ENCODE measurements at regions not wholly inside any gene's neighbourhood (a gene's known extent, or its start where the extent isn't known, plus 50 kb on each side); places are given as distances from the start of the nearest gene placed in this dataset.

GRCh38 chr4:130812117-130812765 lies 1716.3 kb downstream of the C4orf33 start:
- TF ChIP-seq, protein P1, sequence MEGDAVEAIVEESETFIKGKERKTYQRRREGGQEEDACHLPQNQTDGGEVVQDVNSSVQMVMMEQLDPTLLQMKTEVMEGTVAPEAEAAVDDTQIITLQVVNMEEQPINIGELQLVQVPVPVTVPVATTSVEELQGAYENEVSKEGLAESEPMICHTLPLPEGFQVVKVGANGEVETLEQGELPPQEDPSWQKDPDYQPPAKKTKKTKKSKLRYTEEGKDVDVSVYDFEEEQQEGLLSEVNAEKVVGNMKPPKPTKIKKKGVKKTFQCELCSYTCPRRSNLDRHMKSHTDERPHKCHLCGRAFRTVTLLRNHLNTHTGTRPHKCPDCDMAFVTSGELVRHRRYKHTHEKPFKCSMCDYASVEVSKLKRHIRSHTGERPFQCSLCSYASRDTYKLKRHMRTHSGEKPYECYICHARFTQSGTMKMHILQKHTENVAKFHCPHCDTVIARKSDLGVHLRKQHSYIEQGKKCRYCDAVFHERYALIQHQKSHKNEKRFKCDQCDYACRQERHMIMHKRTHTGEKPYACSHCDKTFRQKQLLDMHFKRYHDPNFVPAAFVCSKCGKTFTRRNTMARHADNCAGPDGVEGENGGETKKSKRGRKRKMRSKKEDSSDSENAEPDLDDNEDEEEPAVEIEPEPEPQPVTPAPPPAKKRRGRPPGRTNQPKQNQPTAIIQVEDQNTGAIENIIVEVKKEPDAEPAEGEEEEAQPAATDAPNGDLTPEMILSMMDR (IDR thresholded peaks at IDR 0.05; ENCODE audit: poor library complexity) = no peak
- no peak for TF ChIP-seq EZH2 (IDR thresholded peaks at IDR 0.05; ENCODE audit: borderline replicate concordance)
- no peak for TF ChIP-seq EZH2phosphoT487 (IDR thresholded peaks at IDR 0.05; ENCODE audit: low read depth, severe bottlenecking, unreplicated experiment)
- no peak overlapping the region for H3K4me2 ChIP-seq
- no peaks in the 10 kb centered on the region for H3K36me3 ChIP-seq (replicated peaks; ENCODE audit: insufficient read depth, low read depth)
- H2AFZ ChIP-seq = no peak overlapping the region
- DNase-seq (ENCODE audit: low spot score) = no peak
- no peaks in the 10 kb centered on the region for H3K79me2 ChIP-seq
- no peaks in the 10 kb centered on the region for H4K20me1 ChIP-seq (ENCODE audit: insufficient read depth, poor library complexity, severe bottlenecking)
- WGBS (ENCODE audit: low lambda C conversion rate, missing lambda C conversion rate) = 29% methylated on average over 2 of the region's 2 CpGs
- no peaks in the 10 kb centered on the region for H3K4me1 ChIP-seq (ENCODE audit: insufficient read depth)
- no peak overlapping the region for H3K4me3 ChIP-seq
- no peak overlapping the region for H3K27ac ChIP-seq
- peaks cover 3% of the 10 kb centered on the region for H3K9me3 ChIP-seq (ENCODE audit: low read depth)
- no peaks in the 10 kb centered on the region for H3K27me3 ChIP-seq
- no peaks in the 10 kb centered on the region for H3K9me2 ChIP-seq (replicated peaks; ENCODE audit: insufficient read depth)

DNA sequence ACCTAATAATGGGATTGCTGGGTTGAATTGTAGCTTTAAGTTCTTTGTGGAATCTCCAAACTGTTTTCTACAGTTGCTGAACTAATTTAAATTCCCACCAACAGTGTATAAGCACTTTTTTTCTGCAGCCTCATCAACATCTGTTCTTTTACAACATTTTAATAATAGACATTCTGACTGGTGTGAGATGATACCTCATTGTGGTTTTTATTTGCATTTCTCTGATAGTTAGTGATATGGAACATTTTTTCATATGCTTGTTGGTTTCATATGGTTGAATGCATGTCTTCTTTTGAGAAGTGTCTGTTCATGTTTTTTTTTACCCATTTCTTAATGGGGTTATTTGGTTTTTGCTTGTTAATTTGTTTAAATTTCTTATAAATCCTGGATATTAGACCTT lies 1718.9 kb downstream of the C4orf33 start:
- no peaks in the 10 kb centered on the region for H3K27me3 ChIP-seq
- H3K27ac ChIP-seq = no peak overlapping the region
- no peak for TF ChIP-seq EZH2phosphoT487 (IDR thresholded peaks at IDR 0.05; ENCODE audit: low read depth, severe bottlenecking, unreplicated experiment)
- TF ChIP-seq, protein P1 (IDR thresholded peaks at IDR 0.05; ENCODE audit: poor library complexity) = no peak
- no peak for TF ChIP-seq EZH2 (IDR thresholded peaks at IDR 0.05; ENCODE audit: borderline replicate concordance)
- no peak for DNase-seq (ENCODE audit: low spot score)
- H3K36me3 ChIP-seq (replicated peaks; ENCODE audit: insufficient read depth, low read depth) = no peaks in the 10 kb centered on the region
- no peaks in the 10 kb centered on the region for H3K79me2 ChIP-seq
- no peaks in the 10 kb centered on the region for H3K4me1 ChIP-seq (ENCODE audit: insufficient read depth)
- peaks cover 3% of the 10 kb centered on the region for H3K9me3 ChIP-seq (ENCODE audit: low read depth)
- H3K4me3 ChIP-seq = no peak overlapping the region
- no peak overlapping the region for H2AFZ ChIP-seq
- no peaks in the 10 kb centered on the region for H3K9me2 ChIP-seq (replicated peaks; ENCODE audit: insufficient read depth)
- no peak overlapping the region for H3K4me2 ChIP-seq
- H4K20me1 ChIP-seq (ENCODE audit: insufficient read depth, poor library complexity, severe bottlenecking) = no peaks in the 10 kb centered on the region

- Histone ChIP-seq H3K27ac (no peak overlapping the region), H3K9me3 (ENCODE audit: low read depth) (peaks cover 3% of the 10 kb centered on the region), H3K79me2 (no peaks in the 10 kb centered on the region), H2AFZ (no peak overlapping the region), H3K4me2 (no peak overlapping the region), H3K9me2 (replicated peaks; ENCODE audit: insufficient read depth) (no peaks in the 10 kb centered on the region), H3K4me1 (ENCODE audit: insufficient read depth) (no peaks in the 10 kb centered on the region), H4K20me1 (ENCODE audit: insufficient read depth, poor library complexity, severe bottlenecking) (no peaks in the 10 kb centered on the region), H3K36me3 (replicated peaks; ENCODE audit: insufficient read depth, low read depth) (no peaks in the 10 kb centered on the region), H3K27me3 (no peaks in the 10 kb centered on the region), H3K4me3 (no peak overlapping the region)
- 57% methylated on average over 1 of the region's 1 CpG for WGBS (ENCODE audit: low lambda C conversion rate, missing lambda C conversion rate)
- DNase-seq (ENCODE audit: low spot score) = no peak
- TF ChIP-seq EZH2phosphoT487 (IDR thresholded peaks at IDR 0.05; ENCODE audit: low read depth, severe bottlenecking, unreplicated experiment) (no peak), EZH2 (IDR thresholded peaks at IDR 0.05; ENCODE audit: borderline replicate concordance) (no peak)
- TF ChIP-seq, protein P1 (IDR thresholded peaks at IDR 0.05; ENCODE audit: poor library complexity) = no peak
Observed at GRCh38 chr4:130820448-130820847, 1724.5 kb downstream of the C4orf33 start.

All from hepatocyte (in vitro differentiated cells).